GM23248 (cell line): ENCODE measurements at regions not wholly inside any gene's neighbourhood (a gene's known extent, or its start where the extent isn't known, plus 50 kb on each side); places are given as distances from the start of the nearest gene placed in this dataset.

Experiments
- DNase-seq: peaks from one replicate; pipeline ENCODE4 v3.0.0-alpha.2; 2015
- H2AFZ ChIP-seq: fragments of 200-600 bp; sonication (generic); 2 replicates; pipeline ENCODE4 v1.6.1; 2016; ENCODE audit warnings: antibody characterized with exemption
- H3F3A ChIP-seq: fragments of 200-600 bp; sonication (generic); 2 replicates; pipeline ENCODE4 v1.6.1; 2016; ENCODE audit warnings: mild to moderate bottlenecking, antibody characterized with exemption, mixed run types; ENCODE audit not compliant: insufficient read depth
- H3K27ac ChIP-seq: fragments of 200-600 bp; sonication (generic); 2 replicates; pipeline ENCODE4 v1.5.1; 2016; ENCODE audit warnings: mild to moderate bottlenecking
- H3K27me3 ChIP-seq: fragments of 200-600 bp; sonication (generic); replicated peaks from 2 replicates; pipeline ENCODE4 v1.6.1; 2016; ENCODE audit warnings: mild to moderate bottlenecking; ENCODE audit not compliant: insufficient read depth
- H3K36me3 ChIP-seq: fragments of 200-600 bp; sonication (generic); 2 replicates; pipeline ENCODE4 v1.6.1; 2016; ENCODE audit warnings: low read depth, mild to moderate bottlenecking
- H3K4me1 ChIP-seq: fragments of 200-600 bp; sonication (generic); 2 replicates; pipeline ENCODE4 v1.6.1; 2016; ENCODE audit warnings: mild to moderate bottlenecking; ENCODE audit not compliant: insufficient read depth
- H3K4me2 ChIP-seq: fragments of 200-600 bp; sonication (generic); one replicate; pipeline ENCODE4 v1.6.1; 2016; ENCODE audit warnings: mild to moderate bottlenecking; ENCODE audit not compliant: unreplicated experiment
- H3K4me3 ChIP-seq: fragments of 200-600 bp; sonication (generic); 2 replicates; pipeline ENCODE4 v1.5.1; 2016; ENCODE audit warnings: mild to moderate bottlenecking
- H3K79me2 ChIP-seq: fragments of 200-600 bp; sonication (generic); 2 replicates; pipeline ENCODE4 v1.6.1; 2016; ENCODE audit warnings: mild to moderate bottlenecking; ENCODE audit not compliant: insufficient read depth
- H3K9ac ChIP-seq: fragments of 200-600 bp; sonication (generic); 2 replicates; pipeline ENCODE4 v1.6.1; 2016; ENCODE audit warnings: mild to moderate bottlenecking
- H3K9me2 ChIP-seq: fragments of 200-600 bp; sonication (generic); 2 replicates; pipeline ENCODE4 v1.6.1; 2016; ENCODE audit warnings: mixed run types, mild to moderate bottlenecking, moderate library complexity; ENCODE audit not compliant: insufficient read depth
- H3K9me3 ChIP-seq: fragments of 200-600 bp; sonication (generic); one replicate; pipeline ENCODE4 v1.6.1; 2017; ENCODE audit warnings: low read depth
- H4K20me1 ChIP-seq: fragments of 200-600 bp; sonication (generic); 2 replicates; pipeline ENCODE4 v1.6.0; 2016; ENCODE audit not compliant: insufficient read depth
- EZH2 ChIP-seq: fragments of 200-600 bp; sonication (generic); IDR thresholded peaks from 2 replicates; pipeline ENCODE4 v1.6.1; 2018; ENCODE audit warnings: antibody characterized with exemption, mild to moderate bottlenecking; ENCODE audit not compliant: insufficient read depth, poor library complexity, severe bottlenecking
- EZH2phosphoT487 ChIP-seq: fragments of 200-600 bp; sonication (generic); IDR thresholded peaks from 2 replicates; pipeline ENCODE4 v1.6.1; 2018; ENCODE audit warnings: antibody characterized with exemption, moderate library complexity, mild to moderate bottlenecking, low read depth; ENCODE audit not compliant: insufficient read depth
- WGBS, 2 experiments: methylation state at CpG; one replicate each; pipeline ENCODE4 v1.1.6; 2015 to 2017; ENCODE audit warnings: low lambda C conversion rate in 2 of 2, low coverage in 1 of 2; ENCODE audit errors: missing lambda C conversion rate in 2 of 2; 5-methylcytosine and 5-hydroxymethylcytosine counted together
- in situ Hi-C: fragments of 300-500 bp; cut with MboI; formaldehyde crosslinking; loops from 2 replicates; pipeline ENCODE4 v1.15.0; 2020

DNA sequence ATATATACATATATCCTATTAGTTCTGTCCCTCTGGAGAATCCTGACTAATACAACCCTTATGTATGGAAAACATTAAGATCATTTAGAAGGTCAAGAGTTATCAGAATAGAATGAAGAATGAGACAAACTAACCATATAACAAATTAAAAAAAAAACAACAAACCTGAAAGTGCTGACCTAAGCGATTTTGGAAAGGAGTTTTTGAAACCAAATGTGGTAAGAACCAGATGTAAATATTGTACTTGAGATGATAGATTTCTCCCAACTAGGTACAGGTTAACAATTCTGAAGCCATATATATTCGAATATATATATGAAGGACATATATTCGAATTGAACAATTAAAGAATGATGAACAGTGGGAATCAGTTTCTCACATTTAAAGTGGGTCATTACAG is 917.8 kb upstream of the SLC39A10 start:
- Histone ChIP-seq H3K9me3 (no peaks in the 10 kb centered on the region), H2AFZ (no peak overlapping the region), H3K4me2 (no peak overlapping the region), H3K9me2 (no peaks in the 10 kb centered on the region), H3K36me3 (no peaks in the 10 kb centered on the region), H3K4me1 (no peaks in the 10 kb centered on the region), H3K9ac (no peak overlapping the region), H4K20me1 (no peaks in the 10 kb centered on the region), H3K4me3 (no peak overlapping the region), H3K27ac (no peak overlapping the region), H3F3A (no peaks in the 10 kb centered on the region), H3K27me3 (no peaks in the 10 kb centered on the region), H3K79me2 (no peaks in the 10 kb centered on the region)
- 31 to 41% methylated on average over 3 of the region's 3 CpGs for WGBS, 2 experiments
- TF ChIP-seq EZH2 (no peak), EZH2phosphoT487 (no peak)
- no peak for DNase-seq
- in situ Hi-C loops: no loop called here

- Histone ChIP-seq H2AFZ (no peak overlapping the region), H3K4me1 (no peaks in the 10 kb centered on the region), H3K4me2 (no peak overlapping the region), H3F3A (no peaks in the 10 kb centered on the region), H4K20me1 (no peaks in the 10 kb centered on the region), H3K36me3 (no peaks in the 10 kb centered on the region), H3K9me3 (no peaks in the 10 kb centered on the region), H3K4me3 (no peak overlapping the region), H3K79me2 (no peaks in the 10 kb centered on the region), H3K27me3 (no peaks in the 10 kb centered on the region), H3K9ac (no peak overlapping the region), H3K9me2 (no peaks in the 10 kb centered on the region), H3K27ac (no peak overlapping the region)
- no peak for TF ChIP-seq EZH2phosphoT487
- no peak for TF ChIP-seq EZH2
- in situ Hi-C loops: no loop called here
- 10% methylated on average over 2 of the region's 2 CpGs for WGBS, 2 experiments
- DNase-seq: no peak
Measured at GRCh38 chr2:194735837-194736542, 921.0 kb upstream of the SLC39A10 start.

DNA sequence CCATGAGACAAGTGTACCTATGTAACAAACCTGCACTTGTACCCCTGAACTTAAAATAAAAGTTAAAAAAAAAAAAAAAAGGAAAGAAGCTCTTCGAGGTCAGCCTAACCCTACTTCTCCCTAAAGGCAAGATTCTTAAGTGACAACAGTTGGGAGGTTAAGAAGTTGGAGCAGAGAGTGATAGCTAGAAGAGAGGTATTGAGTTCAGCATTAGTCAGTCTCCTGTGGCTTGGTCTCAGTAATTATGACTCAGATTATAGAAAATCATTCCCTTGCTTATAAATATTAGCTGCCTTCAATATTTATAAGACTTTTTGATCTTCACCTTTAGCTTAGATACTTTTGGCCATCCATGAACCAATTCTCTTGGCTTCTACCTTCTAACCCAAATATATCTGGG is 926.8 kb upstream of the SLC39A10 start:
- Histone ChIP-seq H2AFZ (no peak overlapping the region), H3K9me2 (no peaks in the 10 kb centered on the region), H3K4me1 (no peaks in the 10 kb centered on the region), H3K9ac (no peak overlapping the region), H3K4me2 (no peak overlapping the region), H3K9me3 (no peaks in the 10 kb centered on the region), H3K27me3 (no peaks in the 10 kb centered on the region), H3F3A (no peaks in the 10 kb centered on the region), H3K79me2 (no peaks in the 10 kb centered on the region), H3K27ac (no peak overlapping the region), H3K4me3 (no peak overlapping the region), H3K36me3 (no peaks in the 10 kb centered on the region), H4K20me1 (no peaks in the 10 kb centered on the region)
- WGBS, 2 experiments: 6 to 8% methylated on average over 1 of the region's 1 CpG
- in situ Hi-C loops: no loop called here
- no peak for TF ChIP-seq EZH2phosphoT487
- no peak for TF ChIP-seq EZH2
- DNase-seq: no peak

DNA sequence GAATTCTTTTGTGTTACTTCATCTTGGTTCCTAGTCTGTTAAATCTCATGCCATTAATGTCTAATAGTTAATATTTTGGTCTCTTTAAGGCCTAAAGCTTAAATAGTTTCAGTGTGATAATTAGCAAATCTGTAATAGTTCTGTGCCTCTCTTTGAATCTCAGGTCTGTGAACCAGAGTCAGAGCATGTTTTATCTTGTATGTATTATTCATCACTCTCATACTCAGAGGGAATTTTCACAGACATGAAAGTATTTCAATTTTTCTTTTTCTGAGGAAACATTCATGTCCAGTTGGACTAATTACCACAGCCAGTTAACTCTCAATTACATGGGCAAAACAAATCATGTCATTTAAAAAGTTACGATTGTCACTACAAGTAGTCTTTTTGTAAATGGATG is 931.9 kb upstream of the SLC39A10 start:
- WGBS, 2 experiments: 16 to 28% methylated on average over 1 of the region's 1 CpG
- Histone ChIP-seq H3K4me2 (no peak overlapping the region), H3K4me1 (no peaks in the 10 kb centered on the region), H3K36me3 (no peaks in the 10 kb centered on the region), H4K20me1 (no peaks in the 10 kb centered on the region), H2AFZ (no peak overlapping the region), H3K4me3 (no peak overlapping the region), H3K79me2 (no peaks in the 10 kb centered on the region), H3K27ac (no peak overlapping the region), H3K27me3 (no peaks in the 10 kb centered on the region), H3K9me3 (peaks cover 5% of the 10 kb centered on the region), H3K9me2 (no peaks in the 10 kb centered on the region), H3K9ac (no peak overlapping the region), H3F3A (no peaks in the 10 kb centered on the region)
- in situ Hi-C loops: no loop called here
- TF ChIP-seq EZH2 (no peak), EZH2phosphoT487 (no peak)
- DNase-seq: no peak
